CD4-positive, alpha-beta memory T cell (primary cell): ENCODE measurements at regions not wholly inside any gene's neighbourhood (a gene's known extent, or its start where the extent isn't known, plus 50 kb on each side); places are given as distances from the start of the nearest gene placed in this dataset.

Experiments
- CTCF ChIA-PET: fragments of 350-600 bp; sonication (Branson Sonifier 250); formaldehyde crosslinking; loops from one replicate; lab custom pipeline; 2021; ENCODE audit warnings: inconsistent platforms; ENCODE audit not compliant: partially characterized antibody; lab: Charles Lee
- POLR2A ChIA-PET: fragments of 350-600 bp; sonication (Branson Sonifier 250); formaldehyde crosslinking; loops from one replicate; lab custom pipeline; 2021; ENCODE audit not compliant: partially characterized antibody; lab: Charles Lee
- DNase-seq, 5 donors: peaks; one replicate each; pipeline versions ENCODE4 v3.0.0 to v3.0.0-alpha.2; 2020 to 2022; ENCODE audit warnings: mixed read lengths in 1 of 5
- H3K27ac ChIP-seq: one replicate; pipeline ENCODE4 v1.7.0; 2013; ENCODE audit warnings: low read depth, low read length
- H3K27me3 ChIP-seq: 2 replicates; pipeline ENCODE4 v1.7.0; 2013; ENCODE audit warnings: mild to moderate bottlenecking, low read length, moderate library complexity; ENCODE audit not compliant: insufficient read depth
- H3K36me3 ChIP-seq: 2 replicates; pipeline ENCODE4 v1.7.0; 2013; ENCODE audit warnings: mild to moderate bottlenecking, low read length, moderate library complexity; ENCODE audit not compliant: insufficient read depth
- H3K4me1 ChIP-seq: 2 replicates; pipeline ENCODE4 v1.7.0; 2013; ENCODE audit warnings: mild to moderate bottlenecking, low read length, moderate library complexity; ENCODE audit not compliant: insufficient read depth
- H3K4me3 ChIP-seq, 2 donors: one replicate each; pipeline ENCODE4 v1.7.0; 2013; ENCODE audit warnings: low read length in 2 of 2, mild to moderate bottlenecking in 1 of 2
- H3K9me3 ChIP-seq, 2 donors: one replicate each; pipeline ENCODE4 v1.7.0; 2013; ENCODE audit warnings: low read length in 2 of 2, control low read depth in 1 of 2; ENCODE audit not compliant: control insufficient read depth in 1 of 2
- H3K27ac Mint-ChIP-seq, 7 donors: one replicate each; pipeline ENCODE4 v1.8.0; 2020 to 2021; ENCODE audit warnings: mixed read lengths in 7 of 7, mild to moderate bottlenecking in 6 of 7, inconsistent platforms in 3 of 7, moderate library complexity in 3 of 7
- H3K27me3 Mint-ChIP-seq, 2 donors: one replicate each; pipeline ENCODE4 v1.8.0; 2020 to 2021; ENCODE audit warnings: mixed read lengths in 2 of 2
- H3K36me3 Mint-ChIP-seq, 2 donors: one replicate each; pipeline ENCODE4 v1.8.0; 2020 to 2021; ENCODE audit warnings: mixed read lengths in 2 of 2, inconsistent platforms in 1 of 2, mild to moderate bottlenecking in 1 of 2
- H3K4me1 Mint-ChIP-seq, 4 donors: one replicate each; pipeline ENCODE4 v1.8.0; 2020 to 2021; ENCODE audit warnings: mixed read lengths in 4 of 4, mild to moderate bottlenecking in 1 of 4
- H3K4me3 Mint-ChIP-seq, 8 donors: one replicate each; pipeline ENCODE4 v1.8.0; 2020 to 2021; ENCODE audit warnings: mixed read lengths in 8 of 8, mild to moderate bottlenecking in 7 of 8, moderate library complexity in 6 of 8, inconsistent platforms in 3 of 8
- H3K9me3 Mint-ChIP-seq, 8 donors: one replicate each; pipeline ENCODE4 v1.8.0; 2020 to 2021; ENCODE audit warnings: mixed read lengths in 8 of 8, mild to moderate bottlenecking in 5 of 8, inconsistent platforms in 3 of 8, moderate library complexity in 1 of 8
- intact Hi-C: fragments of 100-400 bp; cut with micrococcal nuclease; formaldehyde crosslinking; loops from one replicate; pipeline ENCODE4 v1.15.1; 2023

- POLR2A ChIA-PET, result no interaction called here
- Histone ChIP-seq H3K9me3 (no peaks in the 10 kb centered on the region), H3K27ac (no peak overlapping the region), H3K4me1 (no peaks in the 10 kb centered on the region), H3K27me3 (no peaks in the 10 kb centered on the region), H3K36me3 (no peaks in the 10 kb centered on the region), H3K4me3 (no peak overlapping the region)
- Mint-ChIP-seq H3K9me3 (no peaks in the 10 kb centered on the region), H3K4me1 (peaks cover 0 to 4% (median 0%) of the 10 kb centered on the region in 4 donors), H3K27me3 (peaks cover 8 to 9% of the 10 kb centered on the region in 2 donors), H3K4me3 (no peak overlapping the region), H3K27ac (no peak overlapping the region), H3K36me3 (no peaks in the 10 kb centered on the region)
- intact Hi-C loops, result no loop called here
- no peak for DNase-seq
- CTCF ChIA-PET, result no interaction called here
These were observed 286.2 kb upstream of the FOXF1 start for GRCh38 chr16:86224126-86224525.

GRCh38 chr16:86224629-86225028, 285.7 kb upstream of the FOXF1 start:
- CTCF ChIA-PET, result no interaction called here
- Histone ChIP-seq H3K27me3 (no peaks in the 10 kb centered on the region), H3K36me3 (no peaks in the 10 kb centered on the region), H3K4me3 (no peak overlapping the region), H3K9me3 (no peaks in the 10 kb centered on the region), H3K27ac (no peak overlapping the region), H3K4me1 (no peaks in the 10 kb centered on the region)
- Mint-ChIP-seq H3K27ac (no peak overlapping the region), H3K27me3 (peaks cover 8 to 9% of the 10 kb centered on the region in 2 donors), H3K36me3 (no peaks in the 10 kb centered on the region), H3K9me3 (peaks cover 0 to under 1% (median 0%) of the 10 kb centered on the region in 8 donors), H3K4me3 (no peak overlapping the region), H3K4me1 (peaks cover 0 to 4% (median 0%) of the 10 kb centered on the region in 4 donors)
- intact Hi-C loops, result no loop called here
- POLR2A ChIA-PET, result no interaction called here
- DNase-seq, result no peak

GRCh38 chr16:86225905-86226371, 284.4 kb upstream of the FOXF1 start:
- Histone ChIP-seq H3K9me3 (no peaks in the 10 kb centered on the region), H3K27me3 (no peaks in the 10 kb centered on the region), H3K4me3 (no peak overlapping the region), H3K36me3 (no peaks in the 10 kb centered on the region), H3K4me1 (no peaks in the 10 kb centered on the region), H3K27ac (no peak overlapping the region)
- ChIA-PET CTCF (no interaction called here), POLR2A (no interaction called here)
- H3K4me1 Mint-ChIP-seq, result peaks cover 0 to 4% (median 0%) of the 10 kb centered on the region in 4 donors
- H3K4me3 Mint-ChIP-seq, result no peak overlapping the region
- intact Hi-C loops, result no loop called here
- H3K27ac Mint-ChIP-seq, result no peak overlapping the region
- H3K36me3 Mint-ChIP-seq, result no peaks in the 10 kb centered on the region
- DNase-seq, result no peak
- peaks cover 0 to 1% (median 0%) of the 10 kb centered on the region in 8 donors for H3K9me3 Mint-ChIP-seq
- peaks cover 0 to 9% of the 10 kb centered on the region in 2 donors for H3K27me3 Mint-ChIP-seq

GRCh38 chr16:86227041-86227440, 283.3 kb upstream of the FOXF1 start:
- CTCF ChIA-PET, result no interaction called here
- Histone ChIP-seq H3K4me3 (no peak overlapping the region), H3K9me3 (no peaks in the 10 kb centered on the region), H3K36me3 (no peaks in the 10 kb centered on the region), H3K4me1 (no peaks in the 10 kb centered on the region), H3K27me3 (no peaks in the 10 kb centered on the region), H3K27ac (no peak overlapping the region)
- Mint-ChIP-seq H3K4me1 (peaks cover 0 to 4% (median 0%) of the 10 kb centered on the region in 4 donors), H3K4me3 (no peak overlapping the region), H3K9me3 (peaks cover 0 to 1% (median 0%) of the 10 kb centered on the region in 8 donors), H3K36me3 (no peaks in the 10 kb centered on the region), H3K27ac (no peak overlapping the region), H3K27me3 (peaks cover 0 to 7% of the 10 kb centered on the region in 2 donors)
- no peak for DNase-seq
- intact Hi-C loops, result no loop called here
- POLR2A ChIA-PET, result interaction anchor here (0.5 kb wide), 1 partner anchor 36 kb away, joined by 3 read pairs; no protein-coding TSS in a partner anchor

GRCh38 chr16:86227801-86228200, 282.5 kb upstream of the FOXF1 start:
- CTCF ChIA-PET, result no interaction called here
- no peaks in the 10 kb centered on the region for H3K36me3 ChIP-seq
- no peaks in the 10 kb centered on the region for H3K4me1 ChIP-seq
- no peak overlapping the region for H3K4me3 Mint-ChIP-seq
- no peaks in the 10 kb centered on the region for H3K36me3 Mint-ChIP-seq
- H3K27ac ChIP-seq, result no peak overlapping the region
- no peak overlapping the region for H3K4me3 ChIP-seq
- H3K4me1 Mint-ChIP-seq, result peaks cover 0 to 4% (median 0%) of the 10 kb centered on the region in 4 donors
- H3K27ac Mint-ChIP-seq, result no peak overlapping the region
- H3K9me3 Mint-ChIP-seq, result peaks cover 0 to 2% (median 0%) of the 10 kb centered on the region in 8 donors
- DNase-seq, result no peak
- no peaks in the 10 kb centered on the region for H3K27me3 ChIP-seq
- peaks cover under 1 to 4% of the 10 kb centered on the region in 2 donors for H3K27me3 Mint-ChIP-seq
- POLR2A ChIA-PET, result no interaction called here
- no peaks in the 10 kb centered on the region for H3K9me3 ChIP-seq
- intact Hi-C loops, result no loop called here

- Mint-ChIP-seq H3K9me3 (peaks cover 0 to 6% (median 0%) of the 10 kb centered on the region in 8 donors), H3K36me3 (no peaks in the 10 kb centered on the region), H3K4me3 (no peak overlapping the region), H3K4me1 (peaks cover 0 to 4% (median 0%) of the 10 kb centered on the region in 4 donors), H3K27ac (no peak overlapping the region), H3K27me3 (peaks cover 4% of the 10 kb centered on the region in 2 donors)
- no peak overlapping the region for H3K27ac ChIP-seq
- H3K36me3 ChIP-seq, result no peaks in the 10 kb centered on the region
- intact Hi-C loops, result no loop called here
- H3K4me1 ChIP-seq, result no peaks in the 10 kb centered on the region
- POLR2A ChIA-PET, result no interaction called here
- no peaks in the 10 kb centered on the region for H3K27me3 ChIP-seq
- H3K4me3 ChIP-seq, result no peak overlapping the region
- no peak for DNase-seq
- CTCF ChIA-PET, result no interaction called here
- H3K9me3 ChIP-seq, result no peaks in the 10 kb centered on the region
These were observed 281.6 kb upstream of the FOXF1 start for GRCh38 chr16:86228713-86229112.

GRCh38 chr16:86229283-86229682, 281.0 kb upstream of the FOXF1 start:
- H3K4me3 Mint-ChIP-seq, result no peak overlapping the region
- Histone ChIP-seq H3K4me1 (no peaks in the 10 kb centered on the region), H3K9me3 (no peaks in the 10 kb centered on the region), H3K27me3 (no peaks in the 10 kb centered on the region), H3K27ac (no peak overlapping the region), H3K36me3 (no peaks in the 10 kb centered on the region), H3K4me3 (no peak overlapping the region)
- intact Hi-C loops, result no loop called here
- H3K9me3 Mint-ChIP-seq, result peaks cover 0 to 6% (median 0%) of the 10 kb centered on the region in 8 donors
- no peaks in the 10 kb centered on the region for H3K36me3 Mint-ChIP-seq
- POLR2A ChIA-PET, result no interaction called here
- peaks cover 4% of the 10 kb centered on the region in 2 donors for H3K27me3 Mint-ChIP-seq
- DNase-seq, result no peak
- peaks cover 0 to 4% (median 0%) of the 10 kb centered on the region in 4 donors for H3K4me1 Mint-ChIP-seq
- CTCF ChIA-PET, result no interaction called here
- H3K27ac Mint-ChIP-seq, result no peak overlapping the region
